Uterus (tissue), 3 donors: ENCODE measurements at regions not wholly inside any gene's neighbourhood (a gene's known extent, or its start where the extent isn't known, plus 50 kb on each side); places are given as distances from the start of the nearest gene placed in this dataset.

Experiments used
- DNase-seq, 2 donors: peaks; one replicate each; pipeline ENCODE4 v3.0.0-alpha.2; 2019 to 2020
- H3K27ac ChIP-seq, 2 donors: fragments of 200-600 bp; sonication (generic); 1 replicate in 1 of 2; 2 replicates in 1 of 2; pipeline ENCODE4 v1.5.1; 2016 to 2018
- H3K27me3 ChIP-seq, 2 donors: fragments of 200-600 bp; sonication (generic); one replicate each; pipeline ENCODE4 v1.5.1; 2018 to 2019; ENCODE audit warnings: control low read depth in 1 of 2
- H3K36me3 ChIP-seq, 2 donors: fragments of 200-600 bp; sonication (generic); one replicate each; pipeline ENCODE4 v1.5.1; 2019; ENCODE audit warnings: control low read depth in 1 of 2
- H3K4me1 ChIP-seq, 2 donors: fragments of 200-600 bp; sonication (generic); one replicate each; pipeline ENCODE4 v1.5.1; 2018 to 2019; ENCODE audit warnings: control low read depth in 1 of 2
- H3K4me3 ChIP-seq, 2 donors: fragments of 200-600 bp; sonication (generic); 1 replicate in 1 of 2; 2 replicates in 1 of 2; pipeline ENCODE4 v1.5.1; 2018 to 2019; ENCODE audit warnings: mild to moderate bottlenecking in 1 of 2
- H3K9me3 ChIP-seq, 2 donors: fragments of 200-600 bp; sonication (generic); one replicate each; pipeline ENCODE4 v1.5.1; 2019; ENCODE audit warnings: control low read depth in 1 of 2
- POLR2A ChIP-seq, 2 donors: fragments of 450-650 bp; IDR thresholded peaks; one replicate each; pipeline ENCODE4 v1.6.1; 2016; ENCODE audit warnings: antibody characterized with exemption in 2 of 2, mild to moderate bottlenecking in 1 of 2, moderate library complexity in 1 of 2
- intact Hi-C: fragments of 100-400 bp; cut with DNase I; formaldehyde crosslinking; loops from one replicate; pipeline ENCODE4 v1.15.1; 2023; ENCODE audit warnings: low total_unique reads
- TF ChIP-seq, protein P1 (sequence below), 4 experiments: fragments of 200-600 bp in 2 of 4; fragments of 450-650 bp in 2 of 4; sonication (generic) in 2 of 4; IDR thresholded peaks; one replicate each; pipeline ENCODE4 v1.5.1; 2016 to 2019; ENCODE audit warnings: antibody characterized with exemption in 4 of 4, mild to moderate bottlenecking in 2 of 4, moderate library complexity in 1 of 4
- donor health status: DM: yes; HTN: yes; CAD: no.

DNA sequence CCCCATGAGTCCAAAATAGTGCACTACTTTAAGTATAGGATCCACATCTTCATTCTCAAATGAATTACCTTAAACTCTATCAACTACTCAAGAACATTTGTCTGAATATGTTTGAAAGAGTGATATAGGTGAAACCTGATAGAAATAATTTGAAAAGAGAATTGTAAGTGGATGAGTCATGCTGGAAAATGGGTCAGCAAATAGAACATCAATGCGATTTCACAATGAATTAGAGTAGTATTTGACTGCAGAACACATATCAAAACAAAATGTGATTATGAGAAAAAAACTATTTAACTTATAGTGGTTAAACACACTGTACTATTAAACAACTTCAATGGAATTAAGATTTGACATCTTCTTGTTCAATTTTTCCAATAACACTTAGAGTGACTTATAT is 300.6 kb upstream of the KLHL1 start:
- TF ChIP-seq POLR2A (IDR thresholded peaks at IDR 0.05) = no peak
- TF ChIP-seq, protein P1, sequence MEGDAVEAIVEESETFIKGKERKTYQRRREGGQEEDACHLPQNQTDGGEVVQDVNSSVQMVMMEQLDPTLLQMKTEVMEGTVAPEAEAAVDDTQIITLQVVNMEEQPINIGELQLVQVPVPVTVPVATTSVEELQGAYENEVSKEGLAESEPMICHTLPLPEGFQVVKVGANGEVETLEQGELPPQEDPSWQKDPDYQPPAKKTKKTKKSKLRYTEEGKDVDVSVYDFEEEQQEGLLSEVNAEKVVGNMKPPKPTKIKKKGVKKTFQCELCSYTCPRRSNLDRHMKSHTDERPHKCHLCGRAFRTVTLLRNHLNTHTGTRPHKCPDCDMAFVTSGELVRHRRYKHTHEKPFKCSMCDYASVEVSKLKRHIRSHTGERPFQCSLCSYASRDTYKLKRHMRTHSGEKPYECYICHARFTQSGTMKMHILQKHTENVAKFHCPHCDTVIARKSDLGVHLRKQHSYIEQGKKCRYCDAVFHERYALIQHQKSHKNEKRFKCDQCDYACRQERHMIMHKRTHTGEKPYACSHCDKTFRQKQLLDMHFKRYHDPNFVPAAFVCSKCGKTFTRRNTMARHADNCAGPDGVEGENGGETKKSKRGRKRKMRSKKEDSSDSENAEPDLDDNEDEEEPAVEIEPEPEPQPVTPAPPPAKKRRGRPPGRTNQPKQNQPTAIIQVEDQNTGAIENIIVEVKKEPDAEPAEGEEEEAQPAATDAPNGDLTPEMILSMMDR (IDR thresholded peaks at IDR 0.05) = no peak
- intact Hi-C loops = no loop called here
- no peak for DNase-seq

DNA sequence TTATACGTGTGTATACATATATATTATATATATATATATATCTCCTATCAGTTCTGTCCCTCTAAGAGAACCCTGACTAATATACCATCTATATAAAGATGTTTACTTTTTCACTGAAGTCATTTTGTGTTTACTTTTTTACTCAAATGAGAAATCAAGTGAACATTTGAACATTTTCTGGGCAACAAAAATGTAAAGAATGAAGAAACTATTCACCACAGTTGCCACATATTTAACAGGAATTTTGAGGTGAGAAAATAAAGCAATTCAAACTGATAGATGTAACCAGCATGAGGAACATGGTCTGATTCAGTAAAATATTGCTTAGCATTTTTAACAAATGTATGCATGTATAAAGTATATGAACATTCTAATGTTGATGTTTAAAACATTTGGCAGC is 299.2 kb upstream of the KLHL1 start:
- Histone ChIP-seq H3K27ac (no peak overlapping the region), H3K27me3 (no peaks in the 10 kb centered on the region), H3K36me3 (no peaks in the 10 kb centered on the region), H3K4me1 (no peaks in the 10 kb centered on the region), H3K9me3 (no peaks in the 10 kb centered on the region), H3K4me3 (no peak overlapping the region)
- no peak for DNase-seq
- TF ChIP-seq, protein P1 (IDR thresholded peaks at IDR 0.05) = no peak
- TF ChIP-seq POLR2A (IDR thresholded peaks at IDR 0.05) = no peak
- intact Hi-C loops = no loop called here

More for the DNA sequence above, 300.6 kb upstream of the KLHL1 start:
- Histone ChIP-seq H3K27ac (no peak overlapping the region), H3K9me3 (no peaks in the 10 kb centered on the region), H3K4me1 (no peaks in the 10 kb centered on the region), H3K36me3 (no peaks in the 10 kb centered on the region), H3K4me3 (no peak overlapping the region), H3K27me3 (no peaks in the 10 kb centered on the region)

DNA sequence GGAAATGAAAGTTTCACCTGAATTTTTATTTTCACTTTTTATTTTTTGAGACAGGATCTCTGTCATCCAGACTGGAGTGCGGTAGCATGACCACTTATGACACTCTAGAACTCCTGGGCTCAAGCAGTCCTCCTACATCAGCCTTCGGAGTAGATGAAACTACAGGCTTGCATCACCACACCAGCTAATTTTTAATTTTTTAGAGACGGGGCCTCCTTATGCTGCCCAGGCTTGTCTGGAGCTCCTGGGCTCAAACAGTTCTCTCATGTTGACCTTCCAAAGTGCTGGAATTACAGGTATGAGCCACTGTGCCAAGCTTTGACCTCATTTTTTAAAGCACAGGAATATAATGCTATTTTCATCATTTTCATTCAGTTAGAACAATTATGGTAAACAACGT is 297.0 kb upstream of the KLHL1 start:
- no peak overlapping the region for H3K4me3 ChIP-seq
- DNase-seq = no peak
- TF ChIP-seq POLR2A (IDR thresholded peaks at IDR 0.05) = no peak
- TF ChIP-seq, protein P1 (IDR thresholded peaks at IDR 0.05) = no peak
- no peak overlapping the region for H3K27ac ChIP-seq
- H3K27me3 ChIP-seq = no peaks in the 10 kb centered on the region
- H3K4me1 ChIP-seq = no peaks in the 10 kb centered on the region
- H3K36me3 ChIP-seq = no peaks in the 10 kb centered on the region
- intact Hi-C loops = no loop called here
- no peaks in the 10 kb centered on the region for H3K9me3 ChIP-seq

DNA sequence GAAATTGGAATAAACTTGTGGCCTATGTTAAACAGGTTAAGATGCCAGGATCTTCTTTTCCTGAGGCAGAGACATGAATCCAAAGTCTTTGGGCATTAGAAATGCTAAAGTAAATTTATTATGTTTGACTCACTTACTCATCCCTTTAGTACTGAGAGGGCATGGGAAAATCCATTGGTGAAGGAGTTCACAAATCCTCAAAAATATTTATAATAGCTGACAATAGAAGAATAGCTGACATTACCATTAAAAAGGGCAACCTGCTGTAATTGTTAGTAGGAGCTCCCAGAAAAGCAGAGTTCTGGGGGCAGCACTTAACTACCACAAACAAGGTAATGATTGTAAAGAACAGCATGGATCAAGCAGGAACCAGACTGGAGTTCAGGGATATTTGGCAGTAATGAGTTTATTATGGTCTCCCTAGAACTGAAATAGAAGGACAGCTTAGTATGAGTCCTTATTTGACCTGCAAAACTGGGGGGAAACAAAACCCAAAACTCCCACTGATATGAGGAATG is 285.8 kb upstream of the KLHL1 start:
- no peaks in the 10 kb centered on the region for H3K4me1 ChIP-seq
- intact Hi-C loops = no loop called here
- no peak overlapping the region for H3K27ac ChIP-seq
- no peaks in the 10 kb centered on the region for H3K27me3 ChIP-seq
- TF ChIP-seq, protein P1 (IDR thresholded peaks at IDR 0.05) = no peak
- no peak for TF ChIP-seq POLR2A (IDR thresholded peaks at IDR 0.05)
- no peak overlapping the region for H3K4me3 ChIP-seq
- DNase-seq = no peak
- no peaks in the 10 kb centered on the region for H3K9me3 ChIP-seq
- H3K36me3 ChIP-seq = no peaks in the 10 kb centered on the region

DNA sequence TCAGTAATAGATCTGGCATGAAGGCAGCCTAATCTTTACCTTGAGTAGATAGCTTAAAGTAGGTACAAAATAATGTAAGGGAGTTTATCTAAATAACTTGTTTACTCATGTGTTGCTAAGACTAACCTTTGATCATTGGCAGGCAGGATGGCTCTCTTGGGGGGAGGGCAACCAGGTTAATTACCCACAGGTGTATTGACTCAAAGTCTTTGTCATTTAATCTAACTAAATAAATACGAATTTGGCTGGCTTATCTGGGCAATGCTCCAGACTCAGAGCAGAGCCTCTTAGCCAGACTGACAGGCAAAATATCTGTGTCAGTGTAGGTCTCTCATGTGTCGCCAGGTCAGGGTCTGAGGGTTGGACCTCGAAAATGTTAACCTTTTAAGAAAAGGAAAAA is 283.4 kb upstream of the KLHL1 start:
- intact Hi-C loops = no loop called here
- H3K4me3 ChIP-seq = no peak overlapping the region

More for the DNA sequence above, 283.4 kb upstream of the KLHL1 start:
- no peaks in the 10 kb centered on the region for H3K36me3 ChIP-seq
- H3K27ac ChIP-seq = no peak overlapping the region
- no peaks in the 10 kb centered on the region for H3K9me3 ChIP-seq
- no peaks in the 10 kb centered on the region for H3K4me1 ChIP-seq
- DNase-seq = no peak
- no peaks in the 10 kb centered on the region for H3K27me3 ChIP-seq
- TF ChIP-seq POLR2A (IDR thresholded peaks at IDR 0.05) = no peak
- TF ChIP-seq, protein P1 (IDR thresholded peaks at IDR 0.05) = no peak
